GM23338 (cell line): ENCODE measurements at regions not wholly inside any gene's neighbourhood (a gene's known extent, or its start where the extent isn't known, plus 50 kb on each side); places are given as distances from the start of the nearest gene placed in this dataset.

Source experiments
- EZH2phosphoT487 ChIP-seq: fragments of 200-600 bp; sonication (generic); IDR thresholded peaks from one replicate; pipeline ENCODE4 v1.8.1; 2018; ENCODE audit warnings: antibody characterized with exemption; ENCODE audit not compliant: unreplicated experiment
- TF ChIP-seq, protein P1 (sequence below), 2 experiments: fragments of 200-600 bp in 1 of 2; sonication (generic) in 1 of 2; conservative IDR thresholded peaks; 2 replicates each; pipeline versions ENCODE4 v1.5.1 to v1.6.1; 2016 to 2017; ENCODE audit warnings: antibody characterized with exemption in 2 of 2, low read depth in 2 of 2, mild to moderate bottlenecking in 2 of 2, moderate library complexity in 1 of 2
- TF ChIP-seq, protein P2 (sequence below): IDR thresholded peaks from one replicate; pipeline ENCODE4 v1.6.1; 2018; ENCODE audit warnings: antibody characterized with exemption; ENCODE audit not compliant: unreplicated experiment

DNA sequence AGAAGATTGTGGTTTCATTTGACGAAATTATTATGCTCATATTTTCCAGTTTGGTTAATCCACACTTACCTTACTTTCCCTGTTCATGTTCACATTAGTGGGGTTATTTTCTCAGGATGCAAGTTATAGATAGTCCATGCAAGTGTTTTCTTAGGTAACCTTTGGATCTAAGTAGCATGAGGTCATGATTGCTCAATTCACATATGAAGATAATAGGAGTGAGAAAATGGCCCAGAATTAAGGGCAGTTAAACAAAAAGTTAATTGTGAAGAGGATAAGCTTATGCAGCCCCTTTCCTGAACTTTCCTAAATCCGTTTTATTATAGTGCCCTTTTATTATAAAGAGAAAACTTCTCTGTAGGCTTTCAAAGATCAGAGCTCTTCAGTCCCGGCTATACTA, 83.4 kb downstream of the CD200R1L start:
- no peak for TF ChIP-seq EZH2phosphoT487
- TF ChIP-seq, protein P1, sequence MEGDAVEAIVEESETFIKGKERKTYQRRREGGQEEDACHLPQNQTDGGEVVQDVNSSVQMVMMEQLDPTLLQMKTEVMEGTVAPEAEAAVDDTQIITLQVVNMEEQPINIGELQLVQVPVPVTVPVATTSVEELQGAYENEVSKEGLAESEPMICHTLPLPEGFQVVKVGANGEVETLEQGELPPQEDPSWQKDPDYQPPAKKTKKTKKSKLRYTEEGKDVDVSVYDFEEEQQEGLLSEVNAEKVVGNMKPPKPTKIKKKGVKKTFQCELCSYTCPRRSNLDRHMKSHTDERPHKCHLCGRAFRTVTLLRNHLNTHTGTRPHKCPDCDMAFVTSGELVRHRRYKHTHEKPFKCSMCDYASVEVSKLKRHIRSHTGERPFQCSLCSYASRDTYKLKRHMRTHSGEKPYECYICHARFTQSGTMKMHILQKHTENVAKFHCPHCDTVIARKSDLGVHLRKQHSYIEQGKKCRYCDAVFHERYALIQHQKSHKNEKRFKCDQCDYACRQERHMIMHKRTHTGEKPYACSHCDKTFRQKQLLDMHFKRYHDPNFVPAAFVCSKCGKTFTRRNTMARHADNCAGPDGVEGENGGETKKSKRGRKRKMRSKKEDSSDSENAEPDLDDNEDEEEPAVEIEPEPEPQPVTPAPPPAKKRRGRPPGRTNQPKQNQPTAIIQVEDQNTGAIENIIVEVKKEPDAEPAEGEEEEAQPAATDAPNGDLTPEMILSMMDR (conservative IDR thresholded peaks at IDR 0.05; ENCODE audit: low read depth in 2 of 2), result no peak
- TF ChIP-seq, protein P2, sequence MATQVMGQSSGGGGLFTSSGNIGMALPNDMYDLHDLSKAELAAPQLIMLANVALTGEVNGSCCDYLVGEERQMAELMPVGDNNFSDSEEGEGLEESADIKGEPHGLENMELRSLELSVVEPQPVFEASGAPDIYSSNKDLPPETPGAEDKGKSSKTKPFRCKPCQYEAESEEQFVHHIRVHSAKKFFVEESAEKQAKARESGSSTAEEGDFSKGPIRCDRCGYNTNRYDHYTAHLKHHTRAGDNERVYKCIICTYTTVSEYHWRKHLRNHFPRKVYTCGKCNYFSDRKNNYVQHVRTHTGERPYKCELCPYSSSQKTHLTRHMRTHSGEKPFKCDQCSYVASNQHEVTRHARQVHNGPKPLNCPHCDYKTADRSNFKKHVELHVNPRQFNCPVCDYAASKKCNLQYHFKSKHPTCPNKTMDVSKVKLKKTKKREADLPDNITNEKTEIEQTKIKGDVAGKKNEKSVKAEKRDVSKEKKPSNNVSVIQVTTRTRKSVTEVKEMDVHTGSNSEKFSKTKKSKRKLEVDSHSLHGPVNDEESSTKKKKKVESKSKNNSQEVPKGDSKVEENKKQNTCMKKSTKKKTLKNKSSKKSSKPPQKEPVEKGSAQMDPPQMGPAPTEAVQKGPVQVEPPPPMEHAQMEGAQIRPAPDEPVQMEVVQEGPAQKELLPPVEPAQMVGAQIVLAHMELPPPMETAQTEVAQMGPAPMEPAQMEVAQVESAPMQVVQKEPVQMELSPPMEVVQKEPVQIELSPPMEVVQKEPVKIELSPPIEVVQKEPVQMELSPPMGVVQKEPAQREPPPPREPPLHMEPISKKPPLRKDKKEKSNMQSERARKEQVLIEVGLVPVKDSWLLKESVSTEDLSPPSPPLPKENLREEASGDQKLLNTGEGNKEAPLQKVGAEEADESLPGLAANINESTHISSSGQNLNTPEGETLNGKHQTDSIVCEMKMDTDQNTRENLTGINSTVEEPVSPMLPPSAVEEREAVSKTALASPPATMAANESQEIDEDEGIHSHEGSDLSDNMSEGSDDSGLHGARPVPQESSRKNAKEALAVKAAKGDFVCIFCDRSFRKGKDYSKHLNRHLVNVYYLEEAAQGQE, result no peak
